HCT116 (cell line): ENCODE measurements at regions not wholly inside any gene's neighbourhood (a gene's known extent, or its start where the extent isn't known, plus 50 kb on each side); places are given as distances from the start of the nearest gene placed in this dataset.

Experiments
- POLR2A ChIP-seq: IDR thresholded peaks from 2 replicates; pipeline ENCODE4 v1.7.0; 2011; ENCODE audit warnings: borderline replicate concordance; ENCODE audit not compliant: insufficient read depth, insufficient read length; ENCODE audit errors: extremely low read depth
- POLR2AphosphoS5 ChIP-seq: IDR thresholded peaks from 2 replicates; pipeline ENCODE4 v1.6.1; 2011; ENCODE audit warnings: mild to moderate bottlenecking, low read depth, low read length, moderate library complexity
- YY1 ChIP-seq: IDR thresholded peaks from 2 replicates; pipeline ENCODE4 v1.6.1; 2011; ENCODE audit warnings: low read length, low read depth, moderate library complexity, mild to moderate bottlenecking; ENCODE audit not compliant: insufficient replicate concordance; ENCODE audit errors: extremely low read depth
- ZNF274 ChIP-seq: fragments of 200-500 bp; sonication (Bioruptor generic); IDR thresholded peaks from 2 replicates; pipeline ENCODE4 v1.6.1; 2014; ENCODE audit warnings: mild to moderate bottlenecking, low read depth, low read length, inconsistent platforms
- TF ChIP-seq, protein P1 (sequence below), 3 experiments: fragments of 200-600 bp in 1 of 3; sonication (generic) in 1 of 3; IDR thresholded peaks in 2 of 3; conservative IDR thresholded peaks in 1 of 3; 2 replicates each; pipeline ENCODE4 v1.5.1; 2012 to 2017; ENCODE audit warnings: low read depth in 2 of 3, low read length in 2 of 3, antibody characterized with exemption in 1 of 3, borderline replicate concordance in 1 of 3, control low read depth in 1 of 3, mild to moderate bottlenecking in 1 of 3, mixed read lengths in 1 of 3, mixed run types in 1 of 3, moderate library complexity in 1 of 3; ENCODE audit not compliant: insufficient read depth in 1 of 3

DNA sequence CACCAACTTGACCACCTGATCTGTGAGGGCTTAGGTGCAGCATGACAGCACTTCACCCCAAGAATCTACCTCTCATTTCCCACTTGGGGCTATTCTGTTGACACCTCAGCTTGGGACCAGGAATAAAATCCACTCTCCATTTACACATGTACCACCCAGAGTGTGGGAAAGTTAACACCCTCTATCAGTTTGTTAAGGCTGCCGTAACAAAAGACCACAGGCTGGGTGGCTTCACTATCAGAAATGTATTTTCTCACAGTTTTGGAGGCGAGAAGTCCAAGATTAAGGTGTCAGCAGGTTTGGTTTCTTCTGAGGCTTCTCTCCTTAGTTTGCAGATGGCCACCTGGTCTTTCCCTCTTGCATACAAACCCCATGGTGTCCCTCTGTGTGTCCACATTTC lies 277.7 kb upstream of the ERBB4 start:
- TF ChIP-seq, protein P1, sequence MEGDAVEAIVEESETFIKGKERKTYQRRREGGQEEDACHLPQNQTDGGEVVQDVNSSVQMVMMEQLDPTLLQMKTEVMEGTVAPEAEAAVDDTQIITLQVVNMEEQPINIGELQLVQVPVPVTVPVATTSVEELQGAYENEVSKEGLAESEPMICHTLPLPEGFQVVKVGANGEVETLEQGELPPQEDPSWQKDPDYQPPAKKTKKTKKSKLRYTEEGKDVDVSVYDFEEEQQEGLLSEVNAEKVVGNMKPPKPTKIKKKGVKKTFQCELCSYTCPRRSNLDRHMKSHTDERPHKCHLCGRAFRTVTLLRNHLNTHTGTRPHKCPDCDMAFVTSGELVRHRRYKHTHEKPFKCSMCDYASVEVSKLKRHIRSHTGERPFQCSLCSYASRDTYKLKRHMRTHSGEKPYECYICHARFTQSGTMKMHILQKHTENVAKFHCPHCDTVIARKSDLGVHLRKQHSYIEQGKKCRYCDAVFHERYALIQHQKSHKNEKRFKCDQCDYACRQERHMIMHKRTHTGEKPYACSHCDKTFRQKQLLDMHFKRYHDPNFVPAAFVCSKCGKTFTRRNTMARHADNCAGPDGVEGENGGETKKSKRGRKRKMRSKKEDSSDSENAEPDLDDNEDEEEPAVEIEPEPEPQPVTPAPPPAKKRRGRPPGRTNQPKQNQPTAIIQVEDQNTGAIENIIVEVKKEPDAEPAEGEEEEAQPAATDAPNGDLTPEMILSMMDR (IDR thresholded peaks at IDR 0.05 in 2 of 3, conservative IDR thresholded peaks at IDR 0.05 in 1 of 3; ENCODE audit: borderline replicate concordance in 1 of 3, insufficient read depth in 1 of 3, low read depth in 2 of 3, low read length in 2 of 3), result no peak
- TF ChIP-seq YY1 (no peak), POLR2AphosphoS5 (no peak), ZNF274 (no peak), POLR2A (no peak)
